HepG2 (cell line): ENCODE measurements at regions not wholly inside any gene's neighbourhood (a gene's known extent, or its start where the extent isn't known, plus 50 kb on each side); places are given as distances from the start of the nearest gene placed in this dataset.

ENCODE experiments used
- ARHGAP35 ChIP-seq: sonication (generic); formaldehyde crosslinking; IDR thresholded peaks from 2 replicates; pipeline ENCODE4 v1.9.0; 2022; ENCODE audit warnings: mild to moderate bottlenecking, inconsistent platforms, moderate library complexity, missing genetic modification reagents, borderline replicate concordance
- DNMT1 ChIP-seq: sonication (generic); formaldehyde crosslinking; IDR thresholded peaks from 2 replicates; pipeline ENCODE4 v1.5.1; 2020; ENCODE audit warnings: mild to moderate bottlenecking, missing genetic modification reagents
- EP300 ChIP-seq, 3 experiments: sonication (generic) in 1 of 3; formaldehyde crosslinking in 1 of 3; IDR thresholded peaks; 2 replicates each; pipeline versions ENCODE4 v1.5.1 to v1.6.1; 2011 to 2020; ENCODE audit warnings: low read depth in 2 of 3, low read length in 2 of 3, borderline replicate concordance in 1 of 3, improper control_type of control experiment in 1 of 3, mild to moderate bottlenecking in 1 of 3, missing genetic modification reagents in 1 of 3, moderate library complexity in 1 of 3
- KAT7 ChIP-seq: IDR thresholded peaks from 2 replicates; pipeline ENCODE4 v1.6.1; 2018; ENCODE audit warnings: borderline replicate concordance, missing compliant biosample characterization
- SRSF9 ChIP-seq: fragments of 200-400 bp; formaldehyde crosslinking; IDR thresholded peaks from 2 replicates; pipeline ENCODE4 v1.6.1; 2018; ENCODE audit warnings: borderline replicate concordance, mild to moderate bottlenecking, low read depth, low read length; ENCODE audit not compliant: insufficient read depth, poor library complexity, severe bottlenecking

DNA sequence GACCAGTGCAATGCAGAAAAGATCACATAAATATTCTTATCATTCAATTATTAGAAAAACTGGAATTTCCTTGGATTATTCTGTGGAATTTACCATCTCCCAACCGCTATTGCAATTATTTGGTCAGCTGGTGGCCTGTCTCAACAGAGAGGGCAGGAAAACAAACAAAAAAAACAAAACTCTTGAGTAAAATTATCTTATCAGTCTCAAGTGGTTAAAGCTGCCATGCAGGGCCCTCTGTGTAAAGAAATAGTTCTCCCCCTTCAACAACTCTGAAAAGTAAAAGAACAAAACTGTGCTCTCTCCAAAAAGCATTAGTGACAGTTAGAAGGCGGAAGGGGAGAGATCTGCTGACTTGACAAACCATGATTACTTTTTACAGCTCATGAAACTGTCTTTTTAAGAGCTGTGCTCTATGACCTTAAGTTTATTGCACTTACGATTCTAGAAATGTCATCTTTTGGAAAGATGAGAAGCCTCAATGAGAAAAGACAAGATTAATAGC lies 152.3 kb downstream of the DLEU7 start:
- TF ChIP-seq SRSF9, result no peak
- no peak for TF ChIP-seq EP300 (IDR thresholded peaks at IDR 0.05; ENCODE audit: low read depth in 2 of 2, low read length in 2 of 2)
- TF ChIP-seq EP300 (CRISPR knock-in tag; IDR thresholded peaks at IDR 0.05; ENCODE audit: borderline replicate concordance), result no peak
- no peak for TF ChIP-seq ARHGAP35 (CRISPR knock-in tag)
- no peak for TF ChIP-seq DNMT1 (CRISPR knock-in tag)
- TF ChIP-seq KAT7 (CRISPR knock-in tag), result no peak
